ENCODE measurements at regions not wholly inside any gene's neighbourhood (a gene's known extent, or its start where the extent isn't known, plus 50 kb on each side); places are given as distances from the start of the nearest gene placed in this dataset.

DNA sequence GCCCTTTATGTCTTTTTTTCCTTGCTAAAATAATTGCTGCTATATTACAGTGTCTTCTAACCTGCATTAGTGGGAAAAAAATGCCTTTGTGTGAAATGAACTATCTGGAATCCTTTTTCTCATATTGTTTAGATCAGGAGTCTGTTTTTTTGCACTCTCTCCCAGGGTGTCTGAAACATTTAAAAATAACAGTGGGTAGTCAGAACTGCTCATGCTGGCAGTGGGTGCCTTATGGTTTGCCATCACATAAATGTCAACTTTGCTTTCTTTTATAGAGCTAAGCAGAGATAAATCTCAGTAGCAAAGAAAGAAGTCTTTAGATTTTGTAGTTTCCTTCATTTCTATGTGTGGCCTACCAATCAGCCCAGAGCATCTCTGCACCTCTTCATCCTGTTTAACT is 347.8 kb upstream of the RGMB start:
- Histone ChIP-seq H3K36me3 (ENCODE audit: control insufficient read depth in 4 of 4, insufficient read depth in 4 of 4, low read length in 4 of 4) (no peaks in the 10 kb centered on the region), H3K9me3 (ENCODE audit: control insufficient read depth in 4 of 4, insufficient read depth in 3 of 4, low read length in 3 of 4) (no peaks in the 10 kb centered on the region), H3K4me1 (ENCODE audit: control insufficient read depth in 5 of 5, insufficient read depth in 5 of 5, low read length in 5 of 5) (peaks cover 0 to 4% (median 0%) of the 10 kb centered on the region in 5 donors), H3K4me3 (no peak overlapping the region), H3K27ac (ENCODE audit: low read depth in 1 of 2, low read length in 1 of 2) (no peak overlapping the region), H3K9ac (ENCODE audit: insufficient read depth in 1 of 2, low read length in 2 of 2) (no peak overlapping the region), H3K27me3 (ENCODE audit: control insufficient read depth in 3 of 3, insufficient read depth in 3 of 3, low read length in 2 of 3) (no peaks in the 10 kb centered on the region)
- TF ChIP-seq CTCF (IDR thresholded peaks at IDR 0.05; ENCODE audit: control extremely low read depth, extremely low read depth), result no peak
- no peak for DNase-seq
- no peak for ATAC-seq (ENCODE audit: insufficient read depth, low FRiP score)

- Histone ChIP-seq H3K4me3 (no peak overlapping the region), H3K27me3 (ENCODE audit: control insufficient read depth in 3 of 3, insufficient read depth in 3 of 3, low read length in 2 of 3) (no peaks in the 10 kb centered on the region), H3K9ac (ENCODE audit: insufficient read depth in 1 of 2, low read length in 2 of 2) (no peak overlapping the region), H3K4me1 (ENCODE audit: control insufficient read depth in 5 of 5, insufficient read depth in 5 of 5, low read length in 5 of 5) (peaks cover 0 to 4% (median 0%) of the 10 kb centered on the region in 5 donors), H3K27ac (ENCODE audit: low read depth in 1 of 2, low read length in 1 of 2) (no peak overlapping the region), H3K36me3 (ENCODE audit: control insufficient read depth in 4 of 4, insufficient read depth in 4 of 4, low read length in 4 of 4) (no peaks in the 10 kb centered on the region), H3K9me3 (ENCODE audit: control insufficient read depth in 4 of 4, insufficient read depth in 3 of 4, low read length in 3 of 4) (no peaks in the 10 kb centered on the region)
- WGBS, 2 donors, result 33 to 46% methylated on average over 4 of the region's 4 CpGs
- ATAC-seq (ENCODE audit: insufficient read depth, low FRiP score), result peak; percentile 27
- no peak for TF ChIP-seq CTCF (IDR thresholded peaks at IDR 0.05; ENCODE audit: control extremely low read depth, extremely low read depth)
- DNase-seq, result peak in 2 of 3 donors; percentile 24 to 68
These were observed 344.7 kb upstream of the RGMB start for GRCh38 chr5:98428806-98429205.

GRCh38 chr5:98432378-98432777 is 341.1 kb upstream of the RGMB start:
- 69 to 77% methylated on average over 3 of the region's 3 CpGs for WGBS, 2 donors
- H3K9me3 ChIP-seq (ENCODE audit: control insufficient read depth in 4 of 4, insufficient read depth in 3 of 4, low read length in 3 of 4), result peaks cover 0 to 4% (median 0%) of the 10 kb centered on the region in 4 donors
- peaks cover 0 to 4% (median 0%) of the 10 kb centered on the region in 5 donors for H3K4me1 ChIP-seq (ENCODE audit: control insufficient read depth in 5 of 5, insufficient read depth in 5 of 5, low read length in 5 of 5)
- H3K27me3 ChIP-seq (ENCODE audit: control insufficient read depth in 3 of 3, insufficient read depth in 3 of 3, low read length in 2 of 3), result no peaks in the 10 kb centered on the region
- no peak overlapping the region for H3K27ac ChIP-seq (ENCODE audit: low read depth in 1 of 2, low read length in 1 of 2)
- H3K36me3 ChIP-seq (ENCODE audit: control insufficient read depth in 4 of 4, insufficient read depth in 4 of 4, low read length in 4 of 4), result no peaks in the 10 kb centered on the region
- ATAC-seq (ENCODE audit: insufficient read depth, low FRiP score), result no peak
- H3K4me3 ChIP-seq, result no peak overlapping the region
- TF ChIP-seq CTCF (IDR thresholded peaks at IDR 0.05; ENCODE audit: control extremely low read depth, extremely low read depth), result no peak
- no peak for DNase-seq
- no peak overlapping the region for H3K9ac ChIP-seq (ENCODE audit: insufficient read depth in 1 of 2, low read length in 2 of 2)

DNA sequence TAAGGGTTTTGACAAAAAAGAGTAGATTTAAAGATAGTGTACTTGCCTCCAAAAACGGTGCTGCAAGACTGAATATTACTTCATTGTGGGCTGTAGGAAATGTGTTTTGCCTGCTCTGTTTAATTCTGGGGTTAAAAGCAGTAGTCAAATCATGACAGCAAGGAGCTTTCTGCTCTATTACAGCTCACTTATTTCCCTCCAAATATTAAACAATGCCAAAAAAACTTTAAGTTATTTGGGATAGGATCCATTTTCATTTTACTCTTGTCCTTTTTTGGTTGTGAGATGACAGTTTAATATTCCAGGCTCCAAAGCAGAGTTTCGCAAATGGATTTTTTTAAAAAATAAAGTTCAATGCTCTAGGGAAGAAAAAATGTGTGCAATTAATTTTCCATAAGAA is 340.4 kb upstream of the RGMB start:
- Histone ChIP-seq H3K27ac (ENCODE audit: low read depth in 1 of 2, low read length in 1 of 2) (no peak overlapping the region), H3K9ac (ENCODE audit: insufficient read depth in 1 of 2, low read length in 2 of 2) (no peak overlapping the region), H3K9me3 (ENCODE audit: control insufficient read depth in 4 of 4, insufficient read depth in 3 of 4, low read length in 3 of 4) (peaks cover 0 to 4% (median 0%) of the 10 kb centered on the region in 4 donors), H3K4me1 (ENCODE audit: control insufficient read depth in 5 of 5, insufficient read depth in 5 of 5, low read length in 5 of 5) (peaks cover 0 to 4% (median 0%) of the 10 kb centered on the region in 5 donors), H3K4me3 (no peak overlapping the region), H3K27me3 (ENCODE audit: control insufficient read depth in 3 of 3, insufficient read depth in 3 of 3, low read length in 2 of 3) (no peaks in the 10 kb centered on the region), H3K36me3 (ENCODE audit: control insufficient read depth in 4 of 4, insufficient read depth in 4 of 4, low read length in 4 of 4) (no peaks in the 10 kb centered on the region)
- ATAC-seq (ENCODE audit: insufficient read depth, low FRiP score), result no peak
- 47 to 50% methylated on average over 2 of the region's 2 CpGs for WGBS, 2 donors
- peak in 2 of 3 donors; percentile 10 to 57 for DNase-seq
- TF ChIP-seq CTCF (IDR thresholded peaks at IDR 0.05; ENCODE audit: control extremely low read depth, extremely low read depth), result no peak

Data from lung (tissue), 11 donors.